GM21381 (cell line): ENCODE measurements at regions not wholly inside any gene's neighbourhood (a gene's known extent, or its start where the extent isn't known, plus 50 kb on each side); places are given as distances from the start of the nearest gene placed in this dataset.
A peak's percentile ranks its signal among the peaks of the same experiment; 100 is the strongest.
"Not testable (repeated sequence)": the region's sequence is repeated elsewhere in the genome, so short reads cannot be mapped to it uniquely, and the experiment has no call there.

Source experiments
- ATAC-seq: cut with Tn5 transposase; IDR thresholded peaks from one replicate; pipeline ENCODE4 v1.9.1; 2021; ENCODE audit warnings: mild to moderate bottlenecking, moderate library complexity; ENCODE audit not compliant: unreplicated experiment

GRCh38 chr5:111983459-111983858, 226.5 kb upstream of the NREP start:
- ATAC-seq, result no peak

DNA sequence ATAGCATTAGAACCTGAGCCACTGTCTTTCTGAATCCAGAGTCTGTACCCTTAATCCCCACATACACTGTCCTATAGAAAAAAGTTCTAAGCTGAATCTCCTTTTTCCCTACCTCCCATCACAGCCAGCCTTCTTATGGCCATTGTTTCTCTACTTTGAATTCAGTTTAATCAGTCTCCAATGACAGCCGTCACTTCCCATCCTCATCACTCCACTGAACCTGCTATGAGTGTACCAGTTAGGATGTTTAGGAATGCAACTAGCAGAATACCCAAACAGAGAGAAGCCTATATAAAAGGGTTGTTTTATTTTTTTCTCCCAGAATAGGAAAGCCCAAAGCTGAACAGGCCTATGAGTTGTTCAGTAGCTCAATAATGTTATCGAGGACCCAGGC, 220.4 kb upstream of the NREP start:
- ATAC-seq, result no peak

DNA sequence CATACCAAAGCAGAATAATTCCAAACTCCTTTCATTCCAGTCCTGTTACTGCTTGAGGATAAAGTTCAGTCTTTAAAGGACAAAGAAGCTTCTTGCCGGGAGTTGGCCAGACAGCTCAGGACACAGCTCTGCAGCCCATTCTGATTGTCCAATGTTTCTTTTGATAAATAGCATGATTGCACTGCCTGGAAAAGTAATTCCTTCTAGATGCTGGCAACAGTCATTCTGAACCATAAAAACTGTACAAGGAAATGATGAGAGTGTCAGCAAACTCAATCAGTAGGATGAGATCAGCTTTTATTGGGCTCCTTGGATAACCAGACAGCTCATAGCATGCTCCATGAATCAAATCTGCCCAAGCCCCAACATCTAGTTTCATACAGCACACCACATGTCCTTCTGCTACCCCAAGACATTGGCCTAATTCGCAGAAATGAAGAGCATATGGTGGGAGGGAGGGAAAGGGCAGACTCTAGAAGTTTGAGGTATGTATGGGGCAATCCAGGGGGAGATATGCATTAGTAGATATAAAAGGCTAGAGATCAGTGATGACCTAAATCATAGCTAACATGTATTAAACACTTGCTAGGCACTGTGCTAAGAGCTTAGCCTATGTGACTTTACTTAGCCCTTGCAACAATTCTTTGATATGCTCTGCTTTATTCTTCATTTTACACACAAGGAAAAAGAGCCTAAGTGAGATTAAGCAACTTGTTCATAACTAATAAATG, 219.9 kb upstream of the NREP start:
- no peak for ATAC-seq

GRCh38 chr5:111975133-111975532, 218.1 kb upstream of the NREP start:
- no peak for ATAC-seq

DNA sequence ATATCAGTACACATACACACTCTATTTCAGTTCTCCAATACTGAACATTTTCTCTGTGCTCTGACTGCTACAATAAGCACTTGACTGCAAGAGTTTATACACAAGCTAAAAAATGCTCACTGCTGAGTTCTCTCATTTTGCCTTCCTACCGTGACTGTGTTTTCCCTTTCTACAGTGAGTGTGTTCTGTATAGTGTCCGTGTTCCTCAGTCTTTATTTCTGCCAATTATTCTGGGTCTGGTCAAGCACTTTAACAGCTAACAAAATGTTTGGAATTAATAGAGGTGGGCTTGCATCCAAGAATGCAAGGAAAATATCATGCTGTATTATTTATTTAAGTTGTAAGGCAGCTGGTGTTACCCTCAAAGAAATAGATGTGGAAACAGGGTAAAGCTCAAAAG, 217.0 kb upstream of the NREP start:
- ATAC-seq, result no peak

GRCh38 chr5:111972548-111972947, 215.6 kb upstream of the NREP start:
- no peak for ATAC-seq

GRCh38 chr5:111972080-111972479, 215.1 kb upstream of the NREP start:
- ATAC-seq, result no peak

DNA sequence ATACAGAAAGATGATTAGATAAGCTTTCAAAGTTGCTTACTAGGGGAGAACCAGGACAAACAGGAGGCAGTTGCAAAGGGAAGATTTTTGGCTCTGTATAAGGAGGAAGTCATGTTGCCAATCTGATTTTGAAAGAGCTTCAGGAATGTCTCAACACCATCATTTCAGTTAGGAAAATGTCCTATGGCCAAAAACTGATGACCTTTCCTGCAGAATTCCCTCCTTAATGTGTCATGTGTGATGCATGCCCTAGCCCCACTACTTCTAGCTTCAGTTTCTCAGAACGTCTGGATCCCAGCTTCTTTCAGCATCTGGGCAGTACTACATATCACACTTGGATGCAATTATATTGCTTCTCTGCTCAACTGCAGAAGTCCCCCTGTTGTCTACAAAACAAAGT, 211.5 kb upstream of the NREP start:
- ATAC-seq, result no peak

DNA sequence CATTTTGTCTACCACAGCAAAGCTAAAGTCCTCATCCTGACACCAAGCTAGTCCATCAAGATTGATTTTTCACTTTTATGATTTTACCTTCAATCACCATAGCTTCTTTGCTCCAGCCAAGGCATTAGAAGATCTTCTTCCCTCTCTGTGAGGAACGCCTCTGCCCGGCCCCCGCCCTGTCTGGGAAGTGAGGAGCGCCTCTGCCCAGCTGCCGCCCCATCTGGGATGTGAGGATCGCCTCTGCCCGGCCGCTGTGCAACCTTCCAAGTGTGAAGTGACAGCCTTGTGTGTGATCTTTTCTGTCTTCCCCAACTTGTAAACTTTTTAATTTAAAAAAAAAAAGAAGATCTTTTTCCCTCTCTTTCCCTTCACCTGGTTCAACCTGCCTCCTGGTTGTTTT, 210.5 kb upstream of the NREP start:
- ATAC-seq, result no peak

DNA sequence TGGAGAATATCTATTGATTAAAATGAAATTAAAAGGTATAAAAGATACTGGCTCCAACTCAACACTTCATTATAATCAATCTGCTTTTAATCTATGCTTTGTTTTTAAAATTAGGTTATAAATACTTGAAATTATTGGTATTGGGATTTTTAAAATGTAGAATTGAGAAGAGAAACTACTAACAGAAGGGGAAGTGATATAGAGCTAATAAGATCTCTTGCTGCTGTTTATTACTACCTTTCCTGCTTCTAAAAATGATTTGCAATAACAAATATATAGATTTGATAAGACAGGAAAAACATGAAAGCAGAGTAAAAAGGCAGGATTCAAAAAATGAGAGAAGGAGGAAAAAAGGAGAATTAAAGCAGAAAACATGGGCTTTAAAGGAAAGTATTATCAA, 209.3 kb upstream of the NREP start:
- ATAC-seq, result no peak

DNA sequence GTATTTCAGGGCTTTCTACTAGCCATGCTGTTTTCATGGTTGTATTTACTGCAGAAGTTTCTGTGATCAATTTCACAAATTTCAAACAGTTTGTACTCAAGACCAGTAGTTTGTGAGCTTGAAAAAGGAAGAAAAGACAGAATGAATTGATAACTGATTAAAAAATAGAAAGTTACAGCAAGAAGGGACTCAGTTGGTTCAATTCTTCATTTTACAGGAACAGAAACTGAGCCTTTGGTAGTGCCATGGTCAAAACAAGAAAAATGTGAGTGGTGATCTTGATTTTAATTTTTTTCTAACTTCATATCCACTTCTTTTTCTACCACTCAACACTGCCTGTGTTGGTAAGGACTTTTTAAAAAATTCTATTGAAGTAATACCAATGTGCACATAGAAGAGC, 206.6 kb upstream of the NREP start:
- ATAC-seq, result no peak

- no peak for ATAC-seq
Observed at GRCh38 chr5:111962906-111963305, 205.9 kb upstream of the NREP start.

- no peak for ATAC-seq
Observed at GRCh38 chr5:111961862-111962261, 204.9 kb upstream of the NREP start.

- no peak for ATAC-seq
Observed at GRCh38 chr5:111960476-111961215, 203.7 kb upstream of the NREP start.

DNA sequence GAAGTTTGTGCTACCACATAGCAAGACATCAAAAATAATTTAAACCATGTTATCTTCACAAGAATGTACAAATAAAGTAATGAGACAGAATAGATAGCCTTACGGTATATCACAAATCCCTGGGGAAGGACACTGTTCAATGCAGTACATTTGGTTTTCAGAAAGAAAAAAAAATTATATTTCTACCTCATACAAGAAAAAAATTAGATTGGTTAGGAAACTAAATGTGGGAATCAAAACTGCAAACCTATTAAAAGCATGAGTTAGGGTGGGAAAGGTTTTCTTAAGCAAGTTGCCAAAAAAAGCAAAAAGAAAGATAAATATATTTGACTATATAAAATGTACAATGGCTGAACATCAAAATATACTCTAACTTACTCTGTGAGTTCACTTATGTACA, 201.9 kb upstream of the NREP start:
- ATAC-seq, result no peak

DNA sequence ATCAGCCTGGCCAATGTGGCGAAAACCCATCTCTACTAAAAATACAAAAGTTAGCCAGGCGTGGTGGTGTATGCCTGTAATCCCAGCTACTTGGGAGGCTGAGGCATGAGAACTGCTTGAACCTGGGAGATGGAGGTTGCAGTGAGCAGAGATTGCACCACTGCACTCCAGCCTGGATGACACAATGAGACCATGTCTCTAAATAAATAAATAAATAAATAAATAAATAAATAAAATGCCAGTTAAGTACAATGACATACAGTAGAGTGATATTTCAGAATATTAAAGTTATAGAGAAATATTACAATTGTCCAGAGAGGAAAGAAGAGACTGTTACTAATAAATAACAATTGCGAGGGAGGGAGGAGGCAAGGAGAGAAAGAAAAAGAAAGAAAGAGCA, 199.8 kb upstream of the NREP start:
- ATAC-seq, result not testable (repeated sequence)

DNA sequence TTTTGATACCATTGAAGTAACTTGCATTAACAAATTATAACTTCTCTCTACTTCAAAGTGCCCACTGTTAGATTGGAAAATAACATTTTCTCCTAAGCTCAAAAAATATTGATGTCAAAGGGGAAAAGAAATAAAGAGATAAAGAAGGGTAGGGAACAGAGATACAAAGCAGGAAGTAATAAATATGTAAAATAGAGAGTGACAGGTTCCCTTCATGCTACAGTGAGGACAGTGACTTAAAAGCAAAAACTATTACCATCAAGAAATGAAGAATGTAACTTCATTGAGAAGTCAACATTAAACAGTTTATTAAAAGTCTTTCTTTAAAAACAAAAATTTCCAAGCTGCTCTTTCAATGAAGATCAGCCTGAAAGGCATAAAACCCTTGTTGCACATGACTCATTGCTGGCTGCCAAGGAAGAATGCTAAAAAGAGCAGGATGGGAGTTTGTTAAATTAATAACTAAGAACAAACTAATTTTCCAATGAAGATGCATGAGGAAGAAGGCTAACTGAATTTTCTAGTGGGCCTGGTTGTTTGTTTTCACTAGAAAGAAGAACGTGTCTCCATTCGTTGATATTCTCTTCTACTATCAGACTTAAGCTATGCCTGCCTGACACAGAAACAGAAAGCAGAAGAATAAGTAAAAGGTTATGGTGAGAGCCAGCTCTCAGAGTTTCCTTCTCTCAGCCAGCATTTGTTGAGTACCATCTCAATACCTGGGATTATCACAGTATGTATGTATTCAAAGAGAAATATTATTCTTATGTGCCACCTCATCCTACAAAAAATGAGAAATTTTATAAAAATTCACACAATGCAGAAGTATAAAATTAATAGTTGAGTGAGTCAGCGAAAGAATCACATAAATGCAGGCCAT, 197.8 kb upstream of the NREP start:
- peak; percentile 85 for ATAC-seq

GRCh38 chr5:111953351-111954127, 196.5 kb upstream of the NREP start:
- no peak for ATAC-seq

DNA sequence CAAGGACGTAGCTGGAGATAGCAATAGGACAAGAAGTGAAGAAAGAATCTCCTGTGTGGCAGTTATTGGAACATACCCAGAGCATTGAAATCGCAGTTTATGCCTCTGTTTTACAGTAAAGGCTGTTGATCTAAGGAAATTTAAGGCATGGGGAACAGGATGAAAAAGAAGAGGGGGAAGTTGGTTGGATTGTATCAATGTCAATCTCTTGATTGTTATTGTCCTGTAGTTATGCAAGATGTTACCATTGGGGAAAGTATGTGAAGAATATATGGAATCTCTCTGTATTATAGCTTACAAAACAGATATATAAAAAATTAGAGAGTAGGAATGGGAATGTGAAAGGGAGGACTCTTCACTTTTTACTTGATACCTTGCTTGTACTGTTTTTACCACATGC, 195.6 kb upstream of the NREP start:
- no peak for ATAC-seq

DNA sequence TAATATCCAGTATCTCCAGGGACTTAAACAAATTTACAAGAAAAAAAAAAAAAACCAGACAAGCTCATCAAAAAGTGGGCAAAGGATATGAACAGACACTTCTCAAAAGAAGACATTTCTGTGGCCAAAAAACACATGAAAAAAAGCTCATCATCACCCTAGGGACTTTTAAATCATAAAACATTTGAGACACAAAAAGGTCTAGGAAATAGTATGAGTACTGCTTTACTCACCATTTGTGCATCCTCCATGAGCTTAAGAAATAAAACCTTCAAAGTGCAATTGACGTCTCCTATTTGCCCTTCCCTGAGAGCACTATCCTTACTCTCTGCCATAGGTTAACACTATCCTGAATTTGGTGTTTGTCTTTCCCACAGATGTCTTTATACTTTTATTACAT, 193.7 kb upstream of the NREP start:
- no peak for ATAC-seq
